ENCODE measurements at regions not wholly inside any gene's neighbourhood (a gene's known extent, or its start where the extent isn't known, plus 50 kb on each side); places are given as distances from the start of the nearest gene placed in this dataset.

DNA sequence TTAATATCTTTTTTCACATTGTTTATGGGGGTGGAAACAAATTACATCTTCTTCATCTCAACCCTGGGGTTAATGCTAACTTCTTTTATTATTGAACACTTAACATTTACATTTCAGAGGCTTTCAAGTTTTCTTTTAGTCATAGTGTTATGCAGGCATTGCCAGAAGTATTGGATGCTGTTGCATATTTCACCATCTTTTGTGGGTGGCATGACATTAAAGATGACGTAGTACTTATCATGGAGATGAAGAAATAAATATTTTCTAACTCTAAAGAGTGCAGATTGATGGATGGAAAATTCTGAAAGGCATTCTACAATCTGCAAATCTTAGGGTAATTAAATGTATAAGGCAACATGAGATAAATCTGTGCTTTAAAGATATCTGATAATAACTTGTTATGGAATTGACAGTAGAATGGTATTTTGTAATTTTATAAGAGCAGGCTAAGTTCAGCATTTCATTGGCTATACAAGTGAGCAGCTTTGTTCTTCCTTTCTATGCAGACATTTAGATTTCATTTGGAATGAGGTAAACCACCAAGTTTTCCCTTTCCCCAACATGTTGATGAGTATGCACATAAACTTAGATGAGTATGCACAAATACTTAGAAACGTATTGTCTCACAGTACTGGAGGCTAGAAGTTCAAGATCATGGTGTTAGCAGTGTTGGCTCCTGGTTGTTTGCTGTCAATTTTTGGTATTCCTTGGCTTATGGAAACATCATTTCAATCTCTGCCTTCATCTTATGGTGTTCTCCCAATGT lies 924.4 kb downstream of the METTL15 start:
- TF ChIP-seq CTCF (IDR thresholded peaks at IDR 0.05) (no peak), POLR2AphosphoS5 (IDR thresholded peaks at IDR 0.05) (no peak)

Measured in breast epithelium (tissue), 3 donors.